ENCODE measurements at regions not wholly inside any gene's neighbourhood (a gene's known extent, or its start where the extent isn't known, plus 50 kb on each side); places are given as distances from the start of the nearest gene placed in this dataset.

GRCh38 chr21:25092441-25093011 lies 514.8 kb downstream of the MRPL39 start:
- H3K4me3 ChIP-seq: no peak overlapping the region
- no peak for DNase-seq (ENCODE audit: low read depth, low spot score)
- no peaks in the 10 kb centered on the region for H3K36me3 ChIP-seq (ENCODE audit: insufficient read depth, low read length)
- no peak overlapping the region for H3K27ac ChIP-seq
- TF ChIP-seq EZH2 (IDR thresholded peaks at IDR 0.05): no peak
- no peak for TF ChIP-seq POLR2AphosphoS5 (IDR thresholded peaks at IDR 0.05; ENCODE audit: borderline replicate concordance, low read depth, low read length)
- TF ChIP-seq FOXP2 (optimal IDR thresholded peaks at IDR 0.05; ENCODE audit: control extremely low read depth, extremely low read length, insufficient read depth): no peak
- H3K9me3 ChIP-seq (ENCODE audit: low read depth, low read length): peaks cover 4% of the 10 kb centered on the region; the same call in 1 of the 2 replicates
- H3K9ac ChIP-seq (ENCODE audit: insufficient read length): no peak overlapping the region

- H3K27ac ChIP-seq: no peak overlapping the region
- no peak overlapping the region for H3K9ac ChIP-seq (ENCODE audit: insufficient read length)
- no peaks in the 10 kb centered on the region for H3K36me3 ChIP-seq (ENCODE audit: insufficient read depth, low read length)
- TF ChIP-seq POLR2AphosphoS5 (IDR thresholded peaks at IDR 0.05; ENCODE audit: borderline replicate concordance, low read depth, low read length) (no peak), EZH2 (IDR thresholded peaks at IDR 0.05) (no peak), FOXP2 (optimal IDR thresholded peaks at IDR 0.05; ENCODE audit: control extremely low read depth, extremely low read length, insufficient read depth) (no peak)
- DNase-seq (ENCODE audit: low read depth, low spot score): peak; percentile 16
- H3K4me3 ChIP-seq: no peak overlapping the region
- H3K9me3 ChIP-seq (ENCODE audit: low read depth, low read length): no peaks in the 10 kb centered on the region
Measured at GRCh38 chr21:25081096-25081495, 526.2 kb downstream of the MRPL39 start.

- H3K36me3 ChIP-seq (ENCODE audit: insufficient read depth, low read length): no peaks in the 10 kb centered on the region
- no peak for DNase-seq (ENCODE audit: low read depth, low spot score)
- no peaks in the 10 kb centered on the region for H3K9me3 ChIP-seq (ENCODE audit: low read depth, low read length)
- TF ChIP-seq POLR2AphosphoS5 (IDR thresholded peaks at IDR 0.05; ENCODE audit: borderline replicate concordance, low read depth, low read length): no peak
- no peak for TF ChIP-seq EZH2 (IDR thresholded peaks at IDR 0.05)
- no peak for TF ChIP-seq FOXP2 (optimal IDR thresholded peaks at IDR 0.05; ENCODE audit: control extremely low read depth, extremely low read length, insufficient read depth)
- no peak overlapping the region for H3K27ac ChIP-seq
- H3K9ac ChIP-seq (ENCODE audit: insufficient read length): no peak overlapping the region
- H3K4me3 ChIP-seq: no peak overlapping the region
Measured at GRCh38 chr21:25080661-25081060, 526.6 kb downstream of the MRPL39 start.

GRCh38 chr21:25080141-25080540 lies 527.1 kb downstream of the MRPL39 start:
- Histone ChIP-seq H3K9ac (ENCODE audit: insufficient read length) (no peak overlapping the region), H3K9me3 (ENCODE audit: low read depth, low read length) (no peaks in the 10 kb centered on the region), H3K4me3 (no peak overlapping the region), H3K27ac (no peak overlapping the region), H3K36me3 (ENCODE audit: insufficient read depth, low read length) (no peaks in the 10 kb centered on the region)
- no peak for DNase-seq (ENCODE audit: low read depth, low spot score)
- TF ChIP-seq FOXP2 (optimal IDR thresholded peaks at IDR 0.05; ENCODE audit: control extremely low read depth, extremely low read length, insufficient read depth): no peak
- TF ChIP-seq POLR2AphosphoS5 (IDR thresholded peaks at IDR 0.05; ENCODE audit: borderline replicate concordance, low read depth, low read length): no peak
- TF ChIP-seq EZH2 (IDR thresholded peaks at IDR 0.05): no peak

- TF ChIP-seq POLR2AphosphoS5 (IDR thresholded peaks at IDR 0.05; ENCODE audit: borderline replicate concordance, low read depth, low read length): no peak
- TF ChIP-seq FOXP2 (optimal IDR thresholded peaks at IDR 0.05; ENCODE audit: control extremely low read depth, extremely low read length, insufficient read depth): no peak
- no peak for TF ChIP-seq EZH2 (IDR thresholded peaks at IDR 0.05)
- Histone ChIP-seq H3K4me3 (no peak overlapping the region), H3K36me3 (ENCODE audit: insufficient read depth, low read length) (no peaks in the 10 kb centered on the region), H3K27ac (no peak overlapping the region), H3K9me3 (ENCODE audit: low read depth, low read length) (no peaks in the 10 kb centered on the region), H3K9ac (ENCODE audit: insufficient read length) (no peak overlapping the region)
- DNase-seq (ENCODE audit: low read depth, low spot score): no peak
Measured at GRCh38 chr21:25079053-25079452, 528.2 kb downstream of the MRPL39 start.

GRCh38 chr21:25062061-25062460 lies 545.2 kb downstream of the MRPL39 start:
- Histone ChIP-seq H3K36me3 (ENCODE audit: insufficient read depth, low read length) (no peaks in the 10 kb centered on the region), H3K9me3 (ENCODE audit: low read depth, low read length) (no peaks in the 10 kb centered on the region), H3K27ac (no peak overlapping the region), H3K4me3 (no peak overlapping the region), H3K9ac (ENCODE audit: insufficient read length) (no peak overlapping the region)
- no peak for DNase-seq (ENCODE audit: low read depth, low spot score)
- TF ChIP-seq FOXP2 (optimal IDR thresholded peaks at IDR 0.05; ENCODE audit: control extremely low read depth, extremely low read length, insufficient read depth) (no peak), EZH2 (IDR thresholded peaks at IDR 0.05) (no peak), POLR2AphosphoS5 (IDR thresholded peaks at IDR 0.05; ENCODE audit: borderline replicate concordance, low read depth, low read length) (no peak)

GRCh38 chr21:25054689-25055088 lies 552.6 kb downstream of the MRPL39 start:
- H3K9ac ChIP-seq (ENCODE audit: insufficient read length): no peak overlapping the region
- H3K9me3 ChIP-seq (ENCODE audit: low read depth, low read length): no peaks in the 10 kb centered on the region
- no peak overlapping the region for H3K27ac ChIP-seq
- H3K36me3 ChIP-seq (ENCODE audit: insufficient read depth, low read length): no peaks in the 10 kb centered on the region
- no peak for DNase-seq (ENCODE audit: low read depth, low spot score)
- H3K4me3 ChIP-seq: no peak overlapping the region
- TF ChIP-seq EZH2 (IDR thresholded peaks at IDR 0.05) (no peak), POLR2AphosphoS5 (IDR thresholded peaks at IDR 0.05; ENCODE audit: borderline replicate concordance, low read depth, low read length) (no peak)

GRCh38 chr21:25039461-25040380 lies 567.6 kb downstream of the MRPL39 start:
- H3K9me3 ChIP-seq (ENCODE audit: low read depth, low read length): no peaks in the 10 kb centered on the region
- peak; percentile 34 for DNase-seq (ENCODE audit: low read depth, low spot score)
- H3K4me3 ChIP-seq: no peak overlapping the region
- TF ChIP-seq FOXP2 (optimal IDR thresholded peaks at IDR 0.05; ENCODE audit: control extremely low read depth, extremely low read length, insufficient read depth): no peak
- TF ChIP-seq POLR2AphosphoS5 (IDR thresholded peaks at IDR 0.05; ENCODE audit: borderline replicate concordance, low read depth, low read length): no peak
- no peak overlapping the region for H3K9ac ChIP-seq (ENCODE audit: insufficient read length)
- H3K36me3 ChIP-seq (ENCODE audit: insufficient read depth, low read length): no peaks in the 10 kb centered on the region
- no peak overlapping the region for H3K27ac ChIP-seq

Measured in SK-N-MC (cell line).